ENCODE measurements at regions not wholly inside any gene's neighbourhood (a gene's known extent, or its start where the extent isn't known, plus 50 kb on each side); places are given as distances from the start of the nearest gene placed in this dataset.

DNA sequence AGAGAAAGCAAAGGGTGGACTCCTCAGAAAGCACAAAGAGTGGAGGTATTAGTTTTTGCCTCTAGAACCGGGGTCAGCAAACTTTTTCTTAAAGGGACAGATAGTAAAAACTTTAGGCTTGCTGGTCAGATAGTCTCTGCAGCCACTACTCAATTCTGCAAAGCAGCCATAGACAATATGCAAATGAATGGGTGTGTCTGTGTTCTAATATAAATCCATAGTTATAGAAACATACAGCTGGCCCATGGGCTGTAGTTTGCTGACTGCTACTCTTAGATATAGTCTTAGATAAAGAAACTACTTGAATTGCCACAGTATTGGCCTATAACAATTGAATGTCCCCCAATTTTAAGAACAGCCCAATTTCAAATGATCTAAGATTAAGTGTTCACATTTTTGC is 101.6 kb upstream of the CACHD1 start:
- in situ Hi-C loops (cut with MboI; ENCODE audit: low sequenced_read_pairs): no loop called here
- Histone ChIP-seq H2BK15ac (ENCODE audit: low read depth, low read length) (no peak overlapping the region), H2BK120ac (ENCODE audit: low read depth, low read length) (no peak overlapping the region), H3K23ac (ENCODE audit: low read depth, low read length) (no peak overlapping the region), H3K27ac (ENCODE audit: insufficient read depth, low read length) (no peak overlapping the region), H3K56ac (ENCODE audit: extremely low read depth, insufficient read depth, low read length) (no peak overlapping the region), H3K36me3 (ENCODE audit: control insufficient read depth, insufficient read depth, low read length) (no peaks in the 10 kb centered on the region), H4K5ac (ENCODE audit: low read depth, low read length) (no peak overlapping the region), H3K4me2 (ENCODE audit: low read depth, low read length) (no peak overlapping the region), H3K27me3 (ENCODE audit: control insufficient read depth, insufficient read depth, low read length) (peaks cover 3% of the 10 kb centered on the region; the same call in 1 of the 2 replicates), H4K8ac (ENCODE audit: low read depth in 2 of 2, low read length in 2 of 2) (no peak overlapping the region), H3K9me3 (ENCODE audit: control insufficient read depth, insufficient read depth, low read length) (no peaks in the 10 kb centered on the region), H3K18ac (ENCODE audit: low read depth, low read length) (no peak overlapping the region), H3K4me1 (ENCODE audit: control insufficient read depth, insufficient read depth, low read length) (no peaks in the 10 kb centered on the region), H2AK9ac (replicated peaks; ENCODE audit: low read depth, low read length, poor library complexity) (no peak overlapping the region), H3K9ac (ENCODE audit: low read depth, low read length) (no peak overlapping the region), H3K4ac (ENCODE audit: low read depth, low read length) (no peak overlapping the region), H3K9me1 (ENCODE audit: insufficient read depth, low read length) (no peaks in the 10 kb centered on the region), H3K4me3 (ENCODE audit: insufficient read depth, low read depth, low read length) (no peak overlapping the region), H3K14ac (replicated peaks; ENCODE audit: low read depth, low read length) (no peak overlapping the region), H2AFZ (replicated peaks; ENCODE audit: low read length, poor library complexity) (no peak overlapping the region), H2BK20ac (ENCODE audit: low read depth, low read length) (no peak overlapping the region), H2AK5ac (ENCODE audit: low read depth, low read length) (no peak overlapping the region), H2BK5ac (ENCODE audit: low read depth, low read length, poor library complexity, severe bottlenecking) (no peak overlapping the region), H3K79me1 (ENCODE audit: low read depth in 1 of 2, low read length in 2 of 2) (no peaks in the 10 kb centered on the region), H4K91ac (ENCODE audit: insufficient read depth, low read depth, low read length) (no peak overlapping the region), H4K20me1 (ENCODE audit: insufficient read depth, low read length) (no peaks in the 10 kb centered on the region)
- BruUV-seq (replicated peaks): no TSS peak
- no CpG with 5 or more reads among the region's 1 CpG for WGBS, 2 experiments (ENCODE audit: extremely low coverage in 2 of 2, insufficient read length in 1 of 2)
- no peak for DNase-seq
- TF ChIP-seq, protein P1, sequence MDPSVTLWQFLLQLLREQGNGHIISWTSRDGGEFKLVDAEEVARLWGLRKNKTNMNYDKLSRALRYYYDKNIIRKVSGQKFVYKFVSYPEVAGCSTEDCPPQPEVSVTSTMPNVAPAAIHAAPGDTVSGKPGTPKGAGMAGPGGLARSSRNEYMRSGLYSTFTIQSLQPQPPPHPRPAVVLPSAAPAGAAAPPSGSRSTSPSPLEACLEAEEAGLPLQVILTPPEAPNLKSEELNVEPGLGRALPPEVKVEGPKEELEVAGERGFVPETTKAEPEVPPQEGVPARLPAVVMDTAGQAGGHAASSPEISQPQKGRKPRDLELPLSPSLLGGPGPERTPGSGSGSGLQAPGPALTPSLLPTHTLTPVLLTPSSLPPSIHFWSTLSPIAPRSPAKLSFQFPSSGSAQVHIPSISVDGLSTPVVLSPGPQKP (IDR thresholded peaks at IDR 0.05; ENCODE audit: borderline replicate concordance, low read depth, low read length): no peak
- ChIA-PET CTCF (no interaction called here), POLR2A (ENCODE audit: unreplicated experiment) (no interaction called here)
- ATAC-seq (ENCODE audit: low read depth): no peak
- intact Hi-C loops (cut with micrococcal nuclease): no loop called here
- dilution Hi-C loops (cut with HindIII; ENCODE audit: low sequenced_read_pairs, unreplicated experiment): no loop called here
